T-cell (primary cell): ENCODE measurements at regions not wholly inside any gene's neighbourhood (a gene's known extent, or its start where the extent isn't known, plus 50 kb on each side); places are given as distances from the start of the nearest gene placed in this dataset.

ENCODE experiments used
- ATAC-seq, 4 experiments: fragments of 200-7000 bp in 3 of 4; fragments of 150-1000 bp in 1 of 4; cut with Tn5 transposase; replicated peaks in 1 of 4; 1 replicate in 3 of 4; 2 replicates in 1 of 4; pipeline ENCODE4 v1.10.0; 2021; ENCODE audit warnings: moderate library complexity in 3 of 4, mild to moderate bottlenecking in 2 of 4, moderate number of reproducible peaks in 1 of 4
- CTCF ChIA-PET, 2 donors: fragments of 300-600 bp; sonication (Branson Sonifier 250); formaldehyde crosslinking; loops; one replicate each; lab custom pipeline; 2022; ENCODE audit warnings: antibody characterized with exemption in 2 of 2; lab: Charles Lee
- POLR2A ChIA-PET, 2 donors: fragments of 300-600 bp; sonication (Branson Sonifier 250); formaldehyde crosslinking; loops; one replicate each; lab custom pipeline; 2022; ENCODE audit warnings: antibody characterized with exemption in 2 of 2; lab: Charles Lee
- DNase-seq, 35 experiments: peaks; one replicate each; pipeline versions ENCODE4 v3.0.0 to v3.0.0-alpha.2; 2013 to 2023
- H3K27ac ChIP-seq: one replicate; pipeline ENCODE4 v1.5.1; 2013; ENCODE audit warnings: low read length
- H3K27me3 ChIP-seq, 2 experiments: replicated peaks in 1 of 2; 1 replicate in 1 of 2; 2 replicates in 1 of 2; pipeline versions ENCODE4 v1.6.1 to v1.7.0; 2013; ENCODE audit warnings: low read length in 1 of 2, mixed read lengths in 1 of 2; ENCODE audit not compliant: control insufficient read depth in 2 of 2, insufficient read depth in 2 of 2; ENCODE audit errors: extremely low read depth in 1 of 2
- H3K36me3 ChIP-seq, 2 donors: 1 replicate in 1 of 2; 2 replicates in 1 of 2; pipeline versions ENCODE4 v1.6.1 to v1.7.0; 2013; ENCODE audit warnings: low read length in 1 of 2; ENCODE audit not compliant: control insufficient read depth in 2 of 2, insufficient read depth in 1 of 2; ENCODE audit errors: extremely low read depth in 1 of 2
- H3K4me1 ChIP-seq, 2 experiments: 1 replicate in 1 of 2; 2 replicates in 1 of 2; pipeline versions ENCODE4 v1.6.1 to v1.7.0; 2013; ENCODE audit warnings: low read length in 2 of 2, mixed read lengths in 1 of 2; ENCODE audit not compliant: insufficient read depth in 2 of 2, control insufficient read depth in 1 of 2; ENCODE audit errors: extremely low read depth in 1 of 2
- H3K4me3 ChIP-seq, 2 donors: 1 replicate in 1 of 2; 2 replicates in 1 of 2; pipeline versions ENCODE4 v1.5.1 to v1.7.0; 2013; ENCODE audit warnings: mild to moderate bottlenecking in 2 of 2, low read length in 1 of 2, moderate library complexity in 1 of 2; ENCODE audit not compliant: control insufficient read depth in 1 of 2; ENCODE audit errors: extremely low read depth in 1 of 2
- H3K9me3 ChIP-seq: 2 replicates; pipeline ENCODE4 v1.7.0; 2013
- H3K27ac Mint-ChIP-seq, 2 donors: one replicate each; pipeline ENCODE4 v1.8.0; 2020 to 2021; ENCODE audit warnings: mild to moderate bottlenecking in 2 of 2, mixed read lengths in 2 of 2
- H3K27me3 Mint-ChIP-seq, 2 donors: one replicate each; pipeline ENCODE4 v1.8.0; 2021 to 2022; ENCODE audit warnings: mixed read lengths in 2 of 2
- H3K36me3 Mint-ChIP-seq: one replicate; pipeline ENCODE4 v1.8.0; 2021; ENCODE audit warnings: mixed read lengths
- H3K4me1 Mint-ChIP-seq, 3 donors: one replicate each; pipeline ENCODE4 v1.8.0; 2020 to 2022; ENCODE audit warnings: mixed read lengths in 3 of 3, mild to moderate bottlenecking in 1 of 3
- H3K4me3 Mint-ChIP-seq, 3 donors: one replicate each; pipeline ENCODE4 v1.8.0; 2020 to 2022; ENCODE audit warnings: mild to moderate bottlenecking in 3 of 3, mixed read lengths in 3 of 3, moderate library complexity in 3 of 3
- H3K9me3 Mint-ChIP-seq, 3 donors: one replicate each; pipeline ENCODE4 v1.8.0; 2020 to 2022; ENCODE audit warnings: mixed read lengths in 3 of 3
- WGBS: methylation state at CpG from one replicate; pipeline ENCODE4 v1.1.5; 2013; ENCODE audit warnings: missing lambda C conversion rate; ENCODE audit not compliant: insufficient coverage; 5-methylcytosine and 5-hydroxymethylcytosine counted together

- H3K4me1 ChIP-seq: no peaks in the 10 kb centered on the region
- H3K4me1 Mint-ChIP-seq: no peaks in the 10 kb centered on the region
- no peaks in the 10 kb centered on the region for H3K9me3 ChIP-seq
- ChIA-PET POLR2A (no interaction called here), CTCF (no interaction called here)
- no peak for ATAC-seq
- no peaks in the 10 kb centered on the region for H3K27me3 Mint-ChIP-seq
- H3K27me3 ChIP-seq: no peaks in the 10 kb centered on the region
- no CpG with 5 or more reads among the region's 6 CpGs for WGBS
- no peak overlapping the region for H3K4me3 Mint-ChIP-seq
- H3K27ac ChIP-seq: no peak overlapping the region
- H3K36me3 ChIP-seq: no peaks in the 10 kb centered on the region
- H3K27ac Mint-ChIP-seq: no peak overlapping the region
- H3K4me3 ChIP-seq: no peak overlapping the region
- no peaks in the 10 kb centered on the region for H3K36me3 Mint-ChIP-seq
- peaks cover 0 to 10% (median 4%) of the 10 kb centered on the region in 3 donors for H3K9me3 Mint-ChIP-seq
- DNase-seq: no peak
Measured at GRCh38 chr1:187958207-187958606, 1129.5 kb downstream of the PLA2G4A start.

GRCh38 chr1:187959062-187959461 lies 1130.3 kb downstream of the PLA2G4A start:
- no peaks in the 10 kb centered on the region for H3K4me1 ChIP-seq
- Mint-ChIP-seq H3K4me3 (no peak overlapping the region), H3K27me3 (no peaks in the 10 kb centered on the region), H3K36me3 (no peaks in the 10 kb centered on the region), H3K27ac (no peak overlapping the region), H3K9me3 (peaks cover 2 to 15% (median 4%) of the 10 kb centered on the region in 3 donors), H3K4me1 (no peaks in the 10 kb centered on the region)
- DNase-seq (no peak), ATAC-seq (no peak)
- H3K4me3 ChIP-seq: no peak overlapping the region
- no peak overlapping the region for H3K27ac ChIP-seq
- 88% methylated on average over 3 of the region's 3 CpGs for WGBS
- no peaks in the 10 kb centered on the region for H3K27me3 ChIP-seq
- H3K9me3 ChIP-seq: no peaks in the 10 kb centered on the region
- no peaks in the 10 kb centered on the region for H3K36me3 ChIP-seq
- ChIA-PET CTCF (no interaction called here), POLR2A (no interaction called here)

- no peaks in the 10 kb centered on the region for H3K27me3 Mint-ChIP-seq
- ChIA-PET POLR2A (no interaction called here), CTCF (no interaction called here)
- Histone ChIP-seq H3K27me3 (no peaks in the 10 kb centered on the region), H3K9me3 (no peaks in the 10 kb centered on the region), H3K36me3 (no peaks in the 10 kb centered on the region), H3K27ac (no peak overlapping the region), H3K4me3 (no peak overlapping the region), H3K4me1 (no peaks in the 10 kb centered on the region)
- WGBS: no CpG with 5 or more reads among the region's 3 CpGs
- ATAC-seq (no peak), DNase-seq (no peak)
- peaks cover 2 to 13% (median 4%) of the 10 kb centered on the region in 3 donors for H3K9me3 Mint-ChIP-seq
- no peaks in the 10 kb centered on the region for H3K4me1 Mint-ChIP-seq
- H3K36me3 Mint-ChIP-seq: no peaks in the 10 kb centered on the region
- no peak overlapping the region for H3K4me3 Mint-ChIP-seq
- H3K27ac Mint-ChIP-seq: no peak overlapping the region
Measured at GRCh38 chr1:187960125-187960638, 1131.4 kb downstream of the PLA2G4A start.

- H3K27me3 ChIP-seq: no peaks in the 10 kb centered on the region
- ChIA-PET POLR2A (no interaction called here), CTCF (no interaction called here)
- H3K4me1 Mint-ChIP-seq: no peaks in the 10 kb centered on the region
- no peak overlapping the region for H3K4me3 Mint-ChIP-seq
- no CpG with 5 or more reads among the region's 1 CpG for WGBS
- no peaks in the 10 kb centered on the region for H3K9me3 ChIP-seq
- ATAC-seq (no peak), DNase-seq (no peak)
- no peaks in the 10 kb centered on the region for H3K4me1 ChIP-seq
- H3K36me3 ChIP-seq: no peaks in the 10 kb centered on the region
- H3K4me3 ChIP-seq: no peak overlapping the region
- no peak overlapping the region for H3K27ac Mint-ChIP-seq
- peaks cover 0 to 11% (median 2%) of the 10 kb centered on the region in 3 donors for H3K9me3 Mint-ChIP-seq
- no peak overlapping the region for H3K27ac ChIP-seq
- H3K27me3 Mint-ChIP-seq: no peaks in the 10 kb centered on the region
- no peaks in the 10 kb centered on the region for H3K36me3 Mint-ChIP-seq
Measured at GRCh38 chr1:187961895-187962294, 1133.1 kb downstream of the PLA2G4A start.

GRCh38 chr1:187971851-187972250 lies 1143.1 kb downstream of the PLA2G4A start:
- no peaks in the 10 kb centered on the region for H3K36me3 Mint-ChIP-seq
- peaks cover 0 to 11% (median 5%) of the 10 kb centered on the region in 3 donors for H3K9me3 Mint-ChIP-seq
- ChIA-PET CTCF (no interaction called here), POLR2A (no interaction called here)
- H3K27ac Mint-ChIP-seq: no peak overlapping the region
- ATAC-seq: no peak
- no peaks in the 10 kb centered on the region for H3K9me3 ChIP-seq
- 29% methylated on average over 1 of the region's 2 CpGs for WGBS
- H3K4me1 ChIP-seq: no peaks in the 10 kb centered on the region
- H3K4me1 Mint-ChIP-seq: no peaks in the 10 kb centered on the region
- H3K27me3 ChIP-seq: no peaks in the 10 kb centered on the region
- H3K27ac ChIP-seq: no peak overlapping the region
- H3K36me3 ChIP-seq: no peaks in the 10 kb centered on the region
- no peaks in the 10 kb centered on the region for H3K27me3 Mint-ChIP-seq
- no peak overlapping the region for H3K4me3 Mint-ChIP-seq
- no peak overlapping the region for H3K4me3 ChIP-seq
- no peak for DNase-seq

GRCh38 chr1:187977298-187977697 lies 1148.5 kb downstream of the PLA2G4A start:
- peaks cover 11 to 19% (median 18%) of the 10 kb centered on the region in 3 donors for H3K9me3 Mint-ChIP-seq
- no peaks in the 10 kb centered on the region for H3K9me3 ChIP-seq
- no peaks in the 10 kb centered on the region for H3K4me1 Mint-ChIP-seq
- POLR2A ChIA-PET: no interaction called here
- H3K4me3 ChIP-seq: no peak overlapping the region
- H3K4me3 Mint-ChIP-seq: no peak overlapping the region
- no peaks in the 10 kb centered on the region for H3K27me3 Mint-ChIP-seq
- ATAC-seq (no peak), DNase-seq (no peak)
- no peak overlapping the region for H3K27ac ChIP-seq
- no peaks in the 10 kb centered on the region for H3K36me3 ChIP-seq
- CTCF ChIA-PET: interaction anchor here in 1 of 2 donors (0.7 kb wide), 1 partner anchor 9 kb away, joined by 3 read pairs; no protein-coding TSS in a partner anchor
- H3K27me3 ChIP-seq: no peaks in the 10 kb centered on the region
- no peaks in the 10 kb centered on the region for H3K4me1 ChIP-seq
- no peaks in the 10 kb centered on the region for H3K36me3 Mint-ChIP-seq
- no peak overlapping the region for H3K27ac Mint-ChIP-seq
